Astrocyte (in vitro differentiated cells and primary cell): ENCODE measurements at regions not wholly inside any gene's neighbourhood (a gene's known extent, or its start where the extent isn't known, plus 50 kb on each side); places are given as distances from the start of the nearest gene placed in this dataset.

Experiments
- DNase-seq: peaks from one replicate; pipeline ENCODE4 v3.0.0-alpha.2; 2010; ENCODE audit warnings: low read depth
- FAIRE-seq: peaks from 2 replicates; lab custom pipeline; 2011; peaks lifted over from hg19 to GRCh38; lab: Jason Lieb, UNC
- H2AFZ ChIP-seq: 2 replicates; pipeline ENCODE4 v1.6.0; 2012; ENCODE audit warnings: low read depth, low read length, inconsistent platforms
- H3K27ac ChIP-seq: 2 replicates; pipeline ENCODE4 v1.5.1; 2011; ENCODE audit warnings: low read depth, low read length, inconsistent platforms
- H3K27me3 ChIP-seq: 2 replicates; pipeline ENCODE4 v1.6.0; 2011; ENCODE audit warnings: low read length, inconsistent platforms; ENCODE audit not compliant: insufficient read depth
- H3K36me3 ChIP-seq: 2 replicates; pipeline ENCODE4 v1.5.1; 2011; ENCODE audit warnings: low read length, inconsistent platforms; ENCODE audit not compliant: insufficient read depth
- H3K4me1 ChIP-seq: 2 replicates; pipeline ENCODE4 v1.5.1; 2011; ENCODE audit warnings: low read length, inconsistent platforms; ENCODE audit not compliant: insufficient read depth
- H3K4me2 ChIP-seq: 2 replicates; pipeline ENCODE4 v1.6.0; 2012; ENCODE audit warnings: low read length, inconsistent platforms
- H3K4me3 ChIP-seq: 2 replicates; pipeline ENCODE4 v1.5.1; 2011; ENCODE audit warnings: low read depth, mild to moderate bottlenecking, low read length, inconsistent platforms; ENCODE audit not compliant: insufficient read depth
- H3K79me2 ChIP-seq: 2 replicates; pipeline ENCODE4 v1.6.0; 2012; ENCODE audit warnings: mild to moderate bottlenecking, low read length, inconsistent platforms; ENCODE audit not compliant: insufficient read depth
- H3K9ac ChIP-seq: 2 replicates; pipeline ENCODE4 v1.6.0; 2012; ENCODE audit warnings: mild to moderate bottlenecking, low read length, inconsistent platforms
- H3K9me3 ChIP-seq: 2 replicates; pipeline ENCODE4 v1.5.1; 2012; ENCODE audit warnings: low read depth, mild to moderate bottlenecking, low read length, inconsistent platforms; ENCODE audit not compliant: insufficient read depth
- H4K20me1 ChIP-seq: 2 replicates; pipeline ENCODE4 v1.6.0; 2012; ENCODE audit warnings: low read length, inconsistent platforms; ENCODE audit not compliant: insufficient read depth
- H3K27ac Mint-ChIP-seq: one replicate; pipeline ENCODE4 v1.8.0; 2021; ENCODE audit warnings: mild to moderate bottlenecking, mixed read lengths; ENCODE audit not compliant: unreplicated experiment
- H3K27me3 Mint-ChIP-seq: one replicate; pipeline ENCODE4 v1.8.0; 2021; ENCODE audit warnings: low read depth, mixed read lengths; ENCODE audit not compliant: unreplicated experiment
- H3K36me3 Mint-ChIP-seq: one replicate; pipeline ENCODE4 v1.8.0; 2021; ENCODE audit warnings: low read depth, mixed read lengths; ENCODE audit not compliant: unreplicated experiment
- H3K4me1 Mint-ChIP-seq: one replicate; pipeline ENCODE4 v1.8.0; 2021; ENCODE audit warnings: low read depth, mixed read lengths; ENCODE audit not compliant: unreplicated experiment
- H3K4me3 Mint-ChIP-seq: one replicate; pipeline ENCODE4 v1.8.0; 2021; ENCODE audit warnings: mild to moderate bottlenecking, moderate library complexity, mixed read lengths; ENCODE audit not compliant: unreplicated experiment
- H3K9me3 Mint-ChIP-seq: one replicate; pipeline ENCODE4 v1.8.0; 2021; ENCODE audit warnings: mild to moderate bottlenecking, mixed read lengths; ENCODE audit not compliant: unreplicated experiment
- CTCF ChIP-seq: IDR thresholded peaks from 2 replicates; pipeline ENCODE4 v1.5.1; 2011; ENCODE audit warnings: low read depth, mild to moderate bottlenecking, inconsistent platforms, low read length, moderate library complexity; ENCODE audit not compliant: insufficient read depth
- EZH2 ChIP-seq: IDR thresholded peaks from 2 replicates; pipeline ENCODE4 v1.6.1; 2012; ENCODE audit warnings: mild to moderate bottlenecking, low read length, inconsistent platforms; ENCODE audit not compliant: insufficient read depth

- H3K27ac ChIP-seq = no peak overlapping the region
- H3K9ac ChIP-seq = no peak overlapping the region
- no peaks in the 10 kb centered on the region for H3K27me3 Mint-ChIP-seq
- TF ChIP-seq CTCF (no peak), EZH2 (no peak)
- H3K4me1 ChIP-seq = no peaks in the 10 kb centered on the region
- no peaks in the 10 kb centered on the region for H3K36me3 ChIP-seq
- H4K20me1 ChIP-seq = no peaks in the 10 kb centered on the region
- no peak overlapping the region for H2AFZ ChIP-seq
- H3K4me2 ChIP-seq = no peak overlapping the region
- no peak overlapping the region for H3K4me3 Mint-ChIP-seq
- no peaks in the 10 kb centered on the region for H3K27me3 ChIP-seq
- H3K79me2 ChIP-seq = no peaks in the 10 kb centered on the region
- H3K9me3 ChIP-seq = no peaks in the 10 kb centered on the region
- H3K27ac Mint-ChIP-seq = no peak overlapping the region
- no peaks in the 10 kb centered on the region for H3K36me3 Mint-ChIP-seq
- H3K9me3 Mint-ChIP-seq = no peaks in the 10 kb centered on the region
- no peaks in the 10 kb centered on the region for H3K4me1 Mint-ChIP-seq
- no peak overlapping the region for H3K4me3 ChIP-seq
- DNase-seq = no peak
- FAIRE-seq = no peak
Measured at GRCh38 chr4:95694411-95694810, 145.5 kb upstream of the PDHA2 start.

- no peaks in the 10 kb centered on the region for H3K27me3 Mint-ChIP-seq
- DNase-seq (peak; percentile 5), FAIRE-seq (no peak)
- Histone ChIP-seq H3K79me2 (no peaks in the 10 kb centered on the region), H3K27me3 (no peaks in the 10 kb centered on the region), H4K20me1 (no peaks in the 10 kb centered on the region), H3K4me1 (no peaks in the 10 kb centered on the region), H2AFZ (no peak overlapping the region), H3K4me3 (no peak overlapping the region), H3K36me3 (no peaks in the 10 kb centered on the region), H3K9me3 (no peaks in the 10 kb centered on the region), H3K9ac (no peak overlapping the region), H3K27ac (no peak overlapping the region), H3K4me2 (no peak overlapping the region)
- H3K36me3 Mint-ChIP-seq = no peaks in the 10 kb centered on the region
- H3K27ac Mint-ChIP-seq = no peak overlapping the region
- H3K9me3 Mint-ChIP-seq = no peaks in the 10 kb centered on the region
- no peak overlapping the region for H3K4me3 Mint-ChIP-seq
- no peaks in the 10 kb centered on the region for H3K4me1 Mint-ChIP-seq
- TF ChIP-seq CTCF (peak; percentile 19), EZH2 (no peak)
Measured at GRCh38 chr4:95693594-95693993, 144.8 kb upstream of the UNC5C start.

- Histone ChIP-seq H2AFZ (no peak overlapping the region), H3K27ac (no peak overlapping the region), H3K4me3 (no peak overlapping the region), H3K4me1 (no peaks in the 10 kb centered on the region), H4K20me1 (no peaks in the 10 kb centered on the region), H3K36me3 (no peaks in the 10 kb centered on the region), H3K4me2 (no peak overlapping the region), H3K9ac (no peak overlapping the region), H3K9me3 (no peaks in the 10 kb centered on the region), H3K27me3 (no peaks in the 10 kb centered on the region), H3K79me2 (no peaks in the 10 kb centered on the region)
- no peak overlapping the region for H3K27ac Mint-ChIP-seq
- H3K4me1 Mint-ChIP-seq = peaks cover 7% of the 10 kb centered on the region
- H3K27me3 Mint-ChIP-seq = no peaks in the 10 kb centered on the region
- no peaks in the 10 kb centered on the region for H3K9me3 Mint-ChIP-seq
- H3K36me3 Mint-ChIP-seq = no peaks in the 10 kb centered on the region
- TF ChIP-seq CTCF (no peak), EZH2 (no peak)
- DNase-seq = no peak
- FAIRE-seq = no peak
- H3K4me3 Mint-ChIP-seq = no peak overlapping the region
Measured at GRCh38 chr4:95676190-95676589, 127.4 kb upstream of the UNC5C start.
